Fibroblast of the conjunctiva (primary cell): ENCODE measurements at regions not wholly inside any gene's neighbourhood (a gene's known extent, or its start where the extent isn't known, plus 50 kb on each side); places are given as distances from the start of the nearest gene placed in this dataset.
"Not testable (repeated sequence)": the region's sequence is repeated elsewhere in the genome, so short reads cannot be mapped to it uniquely, and the experiment has no call there.

Source experiments
- DNase-seq: peaks from one replicate; pipeline ENCODE4 v3.0.0-alpha.2; 2010; ENCODE audit warnings: low read depth

- DNase-seq: no peak
Observed at GRCh38 chr14:87306409-87307168, 686.4 kb downstream of the GALC start.

DNA sequence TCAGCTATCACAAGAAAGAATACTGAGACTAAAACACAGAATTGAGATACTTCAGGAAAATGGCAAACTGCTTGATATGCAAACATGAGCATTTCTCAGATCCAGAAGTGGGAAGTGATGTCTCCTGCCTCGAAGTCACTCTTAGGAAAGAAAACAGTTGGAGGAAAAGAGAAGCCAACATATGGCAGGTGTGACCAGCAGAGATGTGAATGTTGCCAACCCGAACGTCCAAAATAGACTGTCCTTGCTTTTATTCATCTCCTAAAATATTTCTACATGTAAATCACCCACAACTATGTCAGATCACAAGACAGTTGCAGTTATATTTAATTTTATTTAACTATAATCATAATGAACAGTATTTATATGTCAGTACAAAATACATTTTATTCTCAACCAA is 687.6 kb downstream of the GALC start:
- no peak for DNase-seq

DNA sequence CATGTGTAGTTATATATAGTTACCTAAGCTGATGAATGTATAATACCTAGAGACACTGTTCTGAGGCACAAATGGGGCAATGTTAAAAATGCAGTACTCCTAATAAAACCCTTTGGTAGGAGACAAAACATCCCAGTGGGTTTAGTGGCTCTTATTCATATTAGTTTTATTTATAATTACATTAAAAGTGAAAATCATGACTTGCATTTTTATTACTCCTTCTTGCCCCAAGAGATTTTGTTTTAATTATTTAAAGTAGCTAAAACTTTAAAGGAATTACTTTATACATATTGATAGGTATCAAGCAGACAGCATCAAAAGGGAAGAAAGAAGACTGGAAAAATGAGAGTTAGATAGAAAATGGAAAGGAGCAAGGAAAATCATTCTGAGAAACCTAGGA is 688.6 kb downstream of the GALC start:
- no peak for DNase-seq

DNA sequence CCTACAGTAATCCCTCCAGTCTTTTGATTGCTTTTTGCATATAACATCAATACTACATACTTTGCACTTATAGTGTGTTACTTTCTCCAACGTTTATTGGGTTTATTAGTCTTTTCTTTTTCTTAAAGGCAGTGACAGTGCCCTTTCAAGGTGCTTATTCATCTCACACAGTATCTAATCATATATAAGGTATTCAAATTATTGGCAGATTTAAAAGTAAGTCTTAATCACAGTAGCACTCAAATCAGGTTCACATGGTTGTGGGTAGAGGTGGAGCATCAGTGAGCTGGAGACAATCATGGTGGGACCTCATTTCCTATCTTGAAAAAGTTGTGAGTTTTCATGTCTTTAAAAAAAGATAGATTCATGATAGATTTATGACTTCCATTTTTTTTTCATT is 706.2 kb downstream of the GALC start:
- no peak for DNase-seq

- no peak for DNase-seq
Observed at GRCh38 chr14:87286191-87286590, 706.8 kb downstream of the GALC start.

DNA sequence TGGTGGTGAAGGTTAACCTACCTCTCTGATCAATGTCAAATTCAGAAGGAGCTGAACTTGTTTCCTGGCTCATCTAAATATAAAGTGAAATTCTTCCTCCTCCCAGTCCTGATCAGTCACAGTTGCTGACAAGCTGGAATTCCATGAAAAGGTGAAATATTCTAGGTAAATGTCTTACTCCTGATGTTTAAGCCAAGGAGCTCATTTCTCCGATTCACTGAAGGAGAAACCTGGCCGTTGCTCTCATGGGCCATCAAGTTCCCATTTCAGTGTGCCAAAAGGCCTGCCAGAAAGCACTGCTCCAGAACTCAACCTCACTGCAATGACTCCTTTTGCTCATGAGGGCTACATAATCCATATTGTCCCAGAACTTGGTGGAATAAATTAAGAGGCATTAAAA is 707.5 kb downstream of the GALC start:
- no peak for DNase-seq

DNA sequence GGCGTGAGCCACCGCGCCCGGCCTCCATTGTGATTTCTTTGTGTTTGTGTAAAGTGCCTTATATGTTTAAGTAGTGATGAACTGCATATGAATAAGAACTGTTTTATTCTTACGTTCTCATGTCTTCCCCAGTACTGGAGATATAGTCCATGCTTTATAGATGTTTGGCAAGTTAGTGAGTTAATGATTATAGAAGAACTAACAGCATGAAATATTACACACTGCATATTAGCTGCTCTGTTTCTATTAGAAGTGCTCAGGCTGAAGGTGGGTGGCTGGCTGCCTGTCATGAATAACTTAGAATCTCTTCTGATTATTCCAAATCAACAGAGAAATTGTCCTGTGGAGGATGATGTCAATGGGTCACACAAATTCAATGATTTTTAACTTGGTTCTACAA is 709.4 kb downstream of the GALC start:
- no peak for DNase-seq

GRCh38 chr14:87282266-87282665 is 710.7 kb downstream of the GALC start:
- DNase-seq: no peak

DNA sequence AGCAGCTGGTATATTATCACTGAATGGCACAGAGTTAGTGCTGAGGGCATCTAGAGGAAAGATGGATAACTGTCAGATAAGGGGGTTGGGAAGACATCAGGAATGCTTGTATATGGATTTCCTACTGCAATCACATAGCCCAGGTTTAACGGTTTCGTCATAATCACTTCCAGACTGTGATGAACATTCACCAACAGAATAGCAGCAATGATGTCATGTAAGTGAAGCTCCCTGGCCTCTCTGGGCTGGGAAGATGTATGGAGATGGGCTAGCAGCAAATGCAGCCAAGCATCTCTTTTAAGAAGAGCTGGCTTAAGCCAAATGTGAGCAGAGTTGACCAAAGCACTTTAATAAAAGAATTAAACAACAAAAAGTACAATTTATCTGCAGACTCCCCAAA is 714.6 kb downstream of the GALC start:
- no peak for DNase-seq

- no peak for DNase-seq
Observed at GRCh38 chr14:87271331-87271730, 721.7 kb downstream of the GALC start.

- no peak for DNase-seq
Observed at GRCh38 chr14:87268997-87269396, 724.0 kb downstream of the GALC start.

GRCh38 chr14:87264796-87265195 is 728.2 kb downstream of the GALC start:
- no peak for DNase-seq

- no peak for DNase-seq
Observed at GRCh38 chr14:87264272-87264785, 728.7 kb downstream of the GALC start.

- DNase-seq: no peak
Observed at GRCh38 chr14:87261621-87262020, 731.4 kb downstream of the GALC start.

GRCh38 chr14:87260460-87260859 is 732.5 kb downstream of the GALC start:
- no peak for DNase-seq

DNA sequence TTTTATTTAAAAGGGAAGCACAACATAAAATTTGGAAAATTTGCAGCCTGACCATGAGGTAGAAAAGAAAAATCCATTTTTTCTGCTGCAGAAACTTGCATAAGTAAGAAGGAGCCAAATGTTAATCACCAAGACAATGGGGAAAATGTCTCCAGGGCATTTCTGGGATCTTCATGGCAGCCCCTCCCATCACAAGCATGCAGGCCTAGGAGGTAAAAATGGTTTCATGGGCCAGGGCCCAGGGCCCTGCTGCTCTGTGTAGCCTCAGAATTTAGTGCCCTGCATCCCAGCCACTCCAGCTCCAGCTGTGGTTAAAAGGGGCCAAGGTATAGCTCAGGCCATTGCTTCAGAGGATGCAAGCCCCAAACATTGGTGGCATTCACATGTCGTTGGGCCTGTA is 735.6 kb downstream of the GALC start:
- DNase-seq: no peak

- no peak for DNase-seq
Observed at GRCh38 chr14:87255058-87255457, 737.9 kb downstream of the GALC start.

DNA sequence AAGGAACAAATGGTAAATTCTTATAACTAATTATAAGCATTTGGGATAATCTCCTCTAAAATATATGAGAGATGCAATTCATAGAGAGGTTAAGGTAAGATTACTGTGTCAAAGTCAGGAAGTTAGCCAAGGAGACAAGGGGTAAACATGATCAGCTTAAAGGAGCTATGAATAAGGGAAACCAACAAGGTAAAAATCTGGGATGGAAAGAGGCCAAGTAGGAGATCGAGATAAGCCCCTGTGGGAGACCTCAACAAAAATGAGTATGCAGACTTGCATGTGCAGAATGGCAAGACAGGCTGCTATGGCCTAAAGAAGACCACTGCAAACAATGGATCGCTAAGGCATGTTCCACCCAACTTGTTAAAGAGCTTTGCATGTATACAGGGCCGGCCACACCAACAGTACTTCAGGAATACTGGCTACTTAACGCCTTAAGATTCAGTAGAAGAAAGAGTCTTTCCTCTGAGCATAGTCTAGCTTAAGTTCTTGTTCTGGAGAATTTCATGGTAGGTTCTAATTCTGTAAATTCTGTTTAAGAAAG is 738.6 kb downstream of the GALC start:
- no peak for DNase-seq

GRCh38 chr14:87253791-87254190 is 739.2 kb downstream of the GALC start:
- not testable (repeated sequence) for DNase-seq

- no peak for DNase-seq
Observed at GRCh38 chr14:87252103-87252502, 740.9 kb downstream of the GALC start.

GRCh38 chr14:87251011-87251410 is 742.0 kb downstream of the GALC start:
- DNase-seq: no peak

DNA sequence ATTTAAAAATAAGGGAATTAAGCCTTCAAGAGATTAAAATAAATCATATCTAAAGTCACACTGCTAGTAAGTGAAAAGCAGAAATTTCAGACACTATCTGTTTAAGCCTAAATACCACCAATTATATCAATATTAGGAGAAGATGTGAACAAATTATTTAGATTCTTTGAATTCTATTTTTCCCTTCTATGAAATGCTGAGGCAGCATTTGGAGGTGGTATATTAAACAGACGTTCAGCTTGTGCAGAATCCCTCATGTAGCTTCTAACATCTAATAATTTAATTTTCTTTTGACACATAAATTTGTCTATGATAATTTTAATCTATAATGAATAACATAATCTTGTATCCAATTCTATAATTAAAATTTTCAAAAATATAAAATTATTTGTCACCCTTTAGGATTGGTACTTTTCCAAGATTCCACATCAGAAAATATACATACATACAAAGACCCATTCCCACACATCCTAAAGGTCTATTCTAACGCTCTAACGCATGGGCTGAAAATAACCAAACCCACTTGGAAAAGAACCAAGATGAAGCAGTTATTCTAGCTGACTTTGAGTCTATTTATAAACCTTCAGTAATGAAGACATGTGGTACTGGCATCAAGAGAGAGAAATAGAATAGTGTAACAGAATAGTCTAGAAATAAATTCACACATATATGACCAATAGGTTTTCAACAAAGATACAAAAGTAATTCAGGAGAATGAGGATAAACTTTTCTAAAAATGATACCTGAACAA is 751.8 kb downstream of the GALC start:
- no peak for DNase-seq

- not testable (repeated sequence) for DNase-seq
Observed at GRCh38 chr14:87240319-87240718, 752.7 kb downstream of the GALC start.
